Activated T-cell treated with anti-CD3 and anti-CD28 coated beads, Interleukin-2, amount 50 U/mL, for 4 hours (primary cell): ENCODE measurements at regions not wholly inside any gene's neighbourhood (a gene's known extent, or its start where the extent isn't known, plus 50 kb on each side); places are given as distances from the start of the nearest gene placed in this dataset.

ENCODE experiments used
- ATAC-seq, 2 donors: fragments of 200-7000 bp; cut with Tn5 transposase; one replicate each; pipeline ENCODE4 v1.10.0; 2021
- DNase-seq: peaks from one replicate; pipeline ENCODE4 v3.0.0-alpha.2; 2020
- H3K27me3 Mint-ChIP-seq: one replicate; pipeline ENCODE4 v1.8.0; 2021; ENCODE audit warnings: low read depth, mixed read lengths
- H3K36me3 Mint-ChIP-seq: one replicate; pipeline ENCODE4 v1.8.0; 2022; ENCODE audit warnings: mixed read lengths; ENCODE audit not compliant: insufficient read depth
- H3K4me1 Mint-ChIP-seq: one replicate; pipeline ENCODE4 v1.8.0; 2021; ENCODE audit warnings: low read depth, mixed read lengths
- H3K4me3 Mint-ChIP-seq: one replicate; pipeline ENCODE4 v1.8.0; 2021; ENCODE audit warnings: mild to moderate bottlenecking, moderate library complexity, mixed read lengths
- H3K9me3 Mint-ChIP-seq: one replicate; pipeline ENCODE4 v1.8.0; 2021; ENCODE audit warnings: mixed read lengths

GRCh38 chr4:17094876-17095210 lies 196.4 kb upstream of the LDB2 start:
- DNase-seq: no peak
- H3K4me1 Mint-ChIP-seq: no peaks in the 10 kb centered on the region
- H3K36me3 Mint-ChIP-seq: no peaks in the 10 kb centered on the region
- peaks cover 2% of the 10 kb centered on the region for H3K27me3 Mint-ChIP-seq
- no peak overlapping the region for H3K4me3 Mint-ChIP-seq
- no peak for ATAC-seq
- no peaks in the 10 kb centered on the region for H3K9me3 Mint-ChIP-seq

- H3K9me3 Mint-ChIP-seq: no peaks in the 10 kb centered on the region
- peaks cover 2% of the 10 kb centered on the region for H3K27me3 Mint-ChIP-seq
- DNase-seq: no peak
- no peak for ATAC-seq
- H3K36me3 Mint-ChIP-seq: no peaks in the 10 kb centered on the region
- H3K4me1 Mint-ChIP-seq: no peaks in the 10 kb centered on the region
- H3K4me3 Mint-ChIP-seq: no peak overlapping the region
Observed at GRCh38 chr4:17094159-17094875, 195.9 kb upstream of the LDB2 start.

GRCh38 chr4:17093481-17093880 lies 195.0 kb upstream of the LDB2 start:
- H3K36me3 Mint-ChIP-seq: no peaks in the 10 kb centered on the region
- H3K4me1 Mint-ChIP-seq: no peaks in the 10 kb centered on the region
- H3K4me3 Mint-ChIP-seq: no peak overlapping the region
- H3K9me3 Mint-ChIP-seq: no peaks in the 10 kb centered on the region
- DNase-seq (no peak), ATAC-seq (no peak)
- peaks cover 2% of the 10 kb centered on the region for H3K27me3 Mint-ChIP-seq

GRCh38 chr4:17092736-17093437 lies 194.4 kb upstream of the LDB2 start:
- H3K36me3 Mint-ChIP-seq: no peaks in the 10 kb centered on the region
- H3K27me3 Mint-ChIP-seq: peaks cover 2% of the 10 kb centered on the region
- H3K4me1 Mint-ChIP-seq: no peaks in the 10 kb centered on the region
- ATAC-seq: no peak
- no peaks in the 10 kb centered on the region for H3K9me3 Mint-ChIP-seq
- no peak overlapping the region for H3K4me3 Mint-ChIP-seq
- no peak for DNase-seq

DNA sequence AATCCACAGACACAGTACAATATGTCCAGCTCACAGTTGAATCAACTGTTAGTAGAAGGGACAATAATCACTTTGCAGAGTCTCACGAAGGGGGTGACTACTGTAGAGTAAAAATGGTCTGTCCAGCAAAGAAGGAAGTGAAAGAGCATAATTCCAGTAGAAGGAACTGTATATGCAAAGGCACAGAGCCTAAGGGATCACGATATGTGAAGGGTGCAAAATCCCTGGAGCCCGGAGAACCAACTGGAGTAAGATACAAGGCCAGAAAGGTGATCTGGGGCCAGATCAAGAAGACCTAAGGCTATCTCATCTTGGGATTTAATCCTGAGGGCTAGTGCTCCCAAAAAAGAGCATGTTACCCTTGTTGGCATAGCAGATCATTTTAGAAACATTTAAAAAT lies 192.7 kb upstream of the LDB2 start:
- Mint-ChIP-seq H3K36me3 (no peaks in the 10 kb centered on the region), H3K4me1 (no peaks in the 10 kb centered on the region), H3K9me3 (peaks cover 3% of the 10 kb centered on the region), H3K4me3 (no peak overlapping the region), H3K27me3 (peaks cover 2% of the 10 kb centered on the region)
- DNase-seq (no peak), ATAC-seq (no peak)

GRCh38 chr4:17090063-17090462 lies 191.6 kb upstream of the LDB2 start:
- Mint-ChIP-seq H3K36me3 (no peaks in the 10 kb centered on the region), H3K9me3 (peaks cover 3% of the 10 kb centered on the region), H3K4me1 (no peaks in the 10 kb centered on the region), H3K4me3 (no peak overlapping the region), H3K27me3 (peaks cover 2% of the 10 kb centered on the region)
- ATAC-seq (no peak), DNase-seq (no peak)

DNA sequence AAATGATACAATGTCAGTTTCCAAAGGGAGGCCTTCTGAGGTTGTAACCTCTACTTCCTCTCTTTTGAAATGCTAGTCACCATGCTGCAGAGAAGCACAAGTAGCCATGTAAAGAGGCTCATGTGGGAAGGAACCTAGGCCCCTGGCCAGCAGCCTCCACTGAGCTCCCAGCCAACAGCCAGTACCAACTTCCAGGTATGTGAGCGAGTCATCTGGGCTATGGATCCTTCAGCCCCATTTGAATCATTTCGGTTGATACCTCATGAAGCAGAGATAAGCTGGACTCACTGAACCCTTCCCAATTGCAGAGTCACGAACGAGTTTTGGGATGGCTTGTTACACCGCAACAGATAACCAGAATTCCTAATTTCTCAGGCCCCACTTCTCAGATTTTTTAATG lies 187.0 kb upstream of the LDB2 start:
- ATAC-seq: no peak
- H3K36me3 Mint-ChIP-seq: no peaks in the 10 kb centered on the region

GRCh38 chr4:17082186-17082585 lies 183.7 kb upstream of the LDB2 start:
- Mint-ChIP-seq H3K27me3 (peaks cover 3% of the 10 kb centered on the region), H3K4me1 (no peaks in the 10 kb centered on the region), H3K36me3 (no peaks in the 10 kb centered on the region), H3K4me3 (no peak overlapping the region), H3K9me3 (no peaks in the 10 kb centered on the region)
- ATAC-seq (no peak), DNase-seq (no peak)

More for the DNA sequence above, 187.0 kb upstream of the LDB2 start:
- Mint-ChIP-seq H3K9me3 (peaks cover 3% of the 10 kb centered on the region), H3K4me1 (no peaks in the 10 kb centered on the region), H3K4me3 (no peak overlapping the region), H3K27me3 (peaks cover 3% of the 10 kb centered on the region)
- no peak for DNase-seq

- ATAC-seq: no peak
- Mint-ChIP-seq H3K36me3 (no peaks in the 10 kb centered on the region), H3K4me3 (no peak overlapping the region), H3K4me1 (no peaks in the 10 kb centered on the region), H3K27me3 (peaks cover 3% of the 10 kb centered on the region), H3K9me3 (no peaks in the 10 kb centered on the region)
- no peak for DNase-seq
Observed at GRCh38 chr4:17081179-17081578, 182.7 kb upstream of the LDB2 start.

- ATAC-seq: no peak
- Mint-ChIP-seq H3K4me3 (no peak overlapping the region), H3K4me1 (no peaks in the 10 kb centered on the region), H3K27me3 (no peaks in the 10 kb centered on the region), H3K9me3 (no peaks in the 10 kb centered on the region), H3K36me3 (no peaks in the 10 kb centered on the region)
- no peak for DNase-seq
Observed at GRCh38 chr4:17077105-17077504, 178.7 kb upstream of the LDB2 start.

DNA sequence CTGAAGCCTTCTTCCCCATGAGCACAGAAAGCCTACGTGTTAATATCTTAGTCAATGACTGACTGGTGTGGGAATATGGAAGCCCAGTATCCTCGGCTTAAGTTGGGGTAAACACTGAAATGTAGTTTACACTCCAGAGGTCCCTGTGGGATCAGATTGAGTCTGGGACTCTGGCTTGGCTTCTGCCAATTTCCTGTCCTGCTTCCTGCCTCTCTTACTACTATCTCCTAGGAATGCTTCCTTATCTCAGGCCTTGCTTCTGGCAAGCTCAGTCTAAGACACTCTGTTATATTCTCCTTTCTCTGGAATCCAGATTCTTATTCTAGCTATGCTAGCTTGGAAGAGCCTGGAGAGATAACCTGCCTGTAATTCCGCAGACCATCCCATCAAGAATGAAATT lies 174.0 kb upstream of the LDB2 start:
- Mint-ChIP-seq H3K27me3 (no peaks in the 10 kb centered on the region), H3K4me3 (no peak overlapping the region), H3K4me1 (no peaks in the 10 kb centered on the region), H3K9me3 (peaks cover 3% of the 10 kb centered on the region), H3K36me3 (no peaks in the 10 kb centered on the region)
- ATAC-seq (no peak), DNase-seq (no peak)

DNA sequence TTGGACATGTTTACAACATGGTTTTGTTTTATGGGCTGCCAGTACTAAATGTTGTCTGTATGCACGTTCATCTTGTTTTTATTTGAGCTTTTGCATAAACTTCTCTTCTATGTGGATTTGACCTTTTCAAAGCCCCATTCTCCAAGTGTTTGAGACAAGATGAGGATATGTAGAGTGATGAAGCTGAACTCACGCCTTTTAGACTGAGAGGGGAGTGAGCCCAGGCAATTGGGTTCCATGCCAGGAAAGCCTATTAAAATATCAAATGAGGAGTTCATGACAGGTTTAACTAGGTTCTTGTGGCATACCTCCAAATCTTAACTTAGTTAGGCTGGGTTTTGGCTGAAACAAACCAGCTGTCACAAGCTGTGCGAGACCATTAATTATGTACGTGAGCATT lies 170.4 kb upstream of the LDB2 start:
- H3K36me3 Mint-ChIP-seq: no peaks in the 10 kb centered on the region
- peaks cover 3% of the 10 kb centered on the region for H3K9me3 Mint-ChIP-seq
- H3K4me1 Mint-ChIP-seq: no peaks in the 10 kb centered on the region
- DNase-seq (no peak), ATAC-seq (no peak)
- no peaks in the 10 kb centered on the region for H3K27me3 Mint-ChIP-seq
- no peak overlapping the region for H3K4me3 Mint-ChIP-seq

- no peak overlapping the region for H3K4me3 Mint-ChIP-seq
- no peaks in the 10 kb centered on the region for H3K36me3 Mint-ChIP-seq
- ATAC-seq: no peak
- no peaks in the 10 kb centered on the region for H3K4me1 Mint-ChIP-seq
- DNase-seq: no peak
- peaks cover 3% of the 10 kb centered on the region for H3K9me3 Mint-ChIP-seq
- no peaks in the 10 kb centered on the region for H3K27me3 Mint-ChIP-seq
Observed at GRCh38 chr4:17068392-17068791, 169.9 kb upstream of the LDB2 start.

GRCh38 chr4:17066972-17067371 lies 168.5 kb upstream of the LDB2 start:
- Mint-ChIP-seq H3K4me1 (no peaks in the 10 kb centered on the region), H3K9me3 (peaks cover 3% of the 10 kb centered on the region), H3K27me3 (no peaks in the 10 kb centered on the region), H3K4me3 (no peak overlapping the region), H3K36me3 (no peaks in the 10 kb centered on the region)
- ATAC-seq: no peak
- DNase-seq: no peak

GRCh38 chr4:17066236-17066635 lies 167.8 kb upstream of the LDB2 start:
- Mint-ChIP-seq H3K36me3 (no peaks in the 10 kb centered on the region), H3K9me3 (peaks cover 7% of the 10 kb centered on the region), H3K4me1 (no peaks in the 10 kb centered on the region), H3K4me3 (no peak overlapping the region), H3K27me3 (no peaks in the 10 kb centered on the region)
- no peak for DNase-seq
- ATAC-seq: no peak
